HCT116 (cell line): ENCODE measurements at regions not wholly inside any gene's neighbourhood (a gene's known extent, or its start where the extent isn't known, plus 50 kb on each side); places are given as distances from the start of the nearest gene placed in this dataset.

Experiments
- ATAC-seq: fragments of 200-7000 bp; cut with Tn5 transposase; 2 replicates; pipeline ENCODE4 v1.9.1; 2020; ENCODE audit warnings: mild to moderate bottlenecking, moderate library complexity
- BruUV-seq: library from RNA; stranded (reverse); fragments of 400-500 nt; replicated peaks from 2 replicates; lab custom pipeline; 2021; lab: Mats Ljungman, UMichigan
- CTCF ChIA-PET: fragments of 300-600 bp; sonication (Branson Sonifier 250); formaldehyde crosslinking; loops from one replicate; lab custom pipeline; 2021; ENCODE audit warnings: antibody characterized with exemption; lab: Charles Lee
- POLR2A ChIA-PET: fragments of 300-600, 350-600 bp; sonication (Branson Sonifier 250); formaldehyde crosslinking; loops from one replicate; lab custom pipeline; 2021; ENCODE audit warnings: antibody characterized with exemption; lab: Charles Lee
- RAD21 ChIA-PET, 2 experiments: fragments of 300-600 bp; sonication (Branson Sonifier 250); formaldehyde crosslinking; loops; one replicate each; lab custom pipeline; 2023; ENCODE audit warnings: low total read pairs in 2 of 2; ENCODE audit not compliant: uncharacterized antibody in 2 of 2, unreplicated experiment in 2 of 2, low non-redundant PET in 1 of 2; lab: Charles Lee
- DNase-seq: peaks from one replicate; pipeline ENCODE4 v3.0.0-alpha.2; 2010; ENCODE audit warnings: low read depth, low spot score
- H2AFZ ChIP-seq: fragments of 200-600 bp; shearing (Covaris generic), sonication (generic); 2 replicates; pipeline ENCODE4 v1.6.1; 2017; ENCODE audit warnings: low read depth, mixed run types, mixed read lengths, antibody characterized with exemption, low read length; ENCODE audit not compliant: poor library complexity, severe bottlenecking
- H3K27ac ChIP-seq: 2 replicates; pipeline ENCODE4 v1.5.1; 2012; ENCODE audit warnings: low read depth, low read length
- H3K27me3 ChIP-seq: fragments of 200-600 bp; sonication (generic); 2 replicates; pipeline ENCODE4 v1.6.1; 2016; ENCODE audit warnings: mixed run types, low read length, mixed read lengths; ENCODE audit not compliant: insufficient read depth
- H3K36me3 ChIP-seq, 2 experiments: fragments of 200-500 bp in 1 of 2; fragments of 200-600 bp in 1 of 2; sonication (Bioruptor generic) in 1 of 2; sonication (generic) in 1 of 2; 2 replicates each; pipeline versions ENCODE4 v1.5.1 to v1.6.1; 2014 to 2016; ENCODE audit warnings: low read length in 2 of 2, inconsistent platforms in 1 of 2, mixed read lengths in 1 of 2, mixed run types in 1 of 2; ENCODE audit not compliant: insufficient read depth in 2 of 2, control insufficient read depth in 1 of 2
- H3K4me1 ChIP-seq, 2 experiments: fragments of 200-600 bp in 1 of 2; sonication (generic) in 1 of 2; 2 replicates each; pipeline versions ENCODE4 v1.5.1 to v1.6.1; 2012 to 2017; ENCODE audit warnings: low read length in 2 of 2, inconsistent platforms in 1 of 2, mild to moderate bottlenecking in 1 of 2, mixed read lengths in 1 of 2, mixed run types in 1 of 2, moderate library complexity in 1 of 2; ENCODE audit not compliant: insufficient read depth in 2 of 2, control insufficient read depth in 1 of 2
- H3K4me2 ChIP-seq: fragments of 200-600 bp; sonication (generic); 2 replicates; pipeline ENCODE4 v1.6.1; 2017; ENCODE audit warnings: mixed run types, low read length, mixed read lengths
- H3K4me3 ChIP-seq, 2 experiments: fragments of 200-600 bp in 1 of 2; sonication (generic) in 1 of 2; replicated peaks in 1 of 2; 2 replicates each; pipeline ENCODE4 v1.5.1; 2011 to 2016; ENCODE audit warnings: low read length in 2 of 2, control low read depth in 1 of 2, low read depth in 1 of 2, mild to moderate bottlenecking in 1 of 2, mixed read lengths in 1 of 2, mixed run types in 1 of 2
- H3K79me2 ChIP-seq: fragments of 200-600 bp; sonication (generic); 2 replicates; pipeline ENCODE4 v1.6.1; 2017; ENCODE audit warnings: mild to moderate bottlenecking, mixed run types, low read length, moderate library complexity, mixed read lengths; ENCODE audit not compliant: insufficient read depth
- H3K9ac ChIP-seq: fragments of 200-600 bp; sonication (generic); 2 replicates; pipeline ENCODE4 v1.6.1; 2016; ENCODE audit warnings: low read length, mixed read lengths
- H3K9me2 ChIP-seq: fragments of 200-600 bp; sonication (generic), shearing (Covaris generic); 2 replicates; pipeline ENCODE4 v1.6.1; 2017; ENCODE audit warnings: mixed run types, mild to moderate bottlenecking, moderate library complexity; ENCODE audit not compliant: insufficient read depth
- H3K9me3 ChIP-seq, 2 experiments: fragments of 200-500 bp in 1 of 2; fragments of 200-600 bp in 1 of 2; sonication (Bioruptor generic) in 1 of 2; sonication (generic) in 1 of 2; 2 replicates each; pipeline ENCODE4 v1.6.1; 2014 to 2017; ENCODE audit warnings: low read length in 2 of 2, mixed read lengths in 2 of 2, inconsistent platforms in 1 of 2, low read depth in 1 of 2, mild to moderate bottlenecking in 1 of 2, mixed run types in 1 of 2, moderate library complexity in 1 of 2; ENCODE audit not compliant: control insufficient read depth in 1 of 2, insufficient read depth in 1 of 2
- H4K20me1 ChIP-seq: fragments of 200-600 bp; sonication (generic), shearing (Covaris generic); 2 replicates; pipeline ENCODE4 v1.6.1; 2017; ENCODE audit warnings: mixed run types, mild to moderate bottlenecking, moderate library complexity; ENCODE audit not compliant: insufficient read depth
- FOSL1 ChIP-seq: IDR thresholded peaks from 2 replicates; pipeline ENCODE4 v1.6.1; 2012; ENCODE audit warnings: low read depth
- JUND ChIP-seq: IDR thresholded peaks from 2 replicates; pipeline ENCODE4 v1.6.1; 2012
- POLR2AphosphoS5 ChIP-seq: IDR thresholded peaks from 2 replicates; pipeline ENCODE4 v1.6.1; 2011; ENCODE audit warnings: mild to moderate bottlenecking, low read depth, low read length, moderate library complexity
- RAD21 ChIP-seq: IDR thresholded peaks from 2 replicates; pipeline ENCODE4 v1.6.1; 2012; ENCODE audit warnings: low read depth, mild to moderate bottlenecking
- SIN3A ChIP-seq: IDR thresholded peaks from 2 replicates; pipeline ENCODE4 v1.6.1; 2012; ENCODE audit warnings: low read depth
- TCF7L2 ChIP-seq: IDR thresholded peaks from 2 replicates; pipeline ENCODE4 v1.7.0; 2011; ENCODE audit warnings: borderline replicate concordance, inconsistent platforms; ENCODE audit not compliant: insufficient read depth, insufficient read length; ENCODE audit errors: extremely low read depth
- ZFX ChIP-seq: fragments of 450-650 bp; IDR thresholded peaks from 2 replicates; pipeline ENCODE4 v1.6.1; 2017
- intact Hi-C: fragments of 100-400 bp; cut with micrococcal nuclease; formaldehyde crosslinking; loops from 2 replicates; pipeline ENCODE4 v1.10.0; 2022
- TF ChIP-seq, protein P1 (sequence below), 3 experiments: fragments of 200-600 bp in 1 of 3; sonication (generic) in 1 of 3; IDR thresholded peaks in 2 of 3; conservative IDR thresholded peaks in 1 of 3; 2 replicates each; pipeline ENCODE4 v1.5.1; 2012 to 2017; ENCODE audit warnings: low read depth in 2 of 3, low read length in 2 of 3, antibody characterized with exemption in 1 of 3, borderline replicate concordance in 1 of 3, control low read depth in 1 of 3, mild to moderate bottlenecking in 1 of 3, mixed read lengths in 1 of 3, mixed run types in 1 of 3, moderate library complexity in 1 of 3; ENCODE audit not compliant: insufficient read depth in 1 of 3

DNA sequence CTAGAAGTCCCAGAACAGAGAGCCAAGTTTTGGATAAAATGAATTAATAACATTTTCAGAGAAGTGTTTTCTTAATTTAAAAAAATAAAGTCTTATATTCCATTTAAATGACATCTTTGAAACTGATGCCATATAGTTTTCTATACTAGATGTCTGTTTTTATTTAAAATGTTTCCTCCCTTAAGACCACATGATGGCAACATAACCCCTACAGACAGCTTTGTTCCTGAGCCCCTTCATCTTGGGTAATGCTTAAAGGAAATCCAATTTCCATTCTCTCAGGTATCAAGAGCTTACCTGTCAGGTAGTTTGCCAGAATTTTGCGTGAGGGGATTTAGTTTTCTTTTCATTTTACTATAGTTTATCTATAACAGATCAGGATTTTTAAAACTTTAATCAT, 181.4 kb upstream of the UGT8 start:
- no peaks in the 10 kb centered on the region for H3K79me2 ChIP-seq
- H2AFZ ChIP-seq = no peak overlapping the region
- no peak overlapping the region for H3K27ac ChIP-seq
- H3K4me3 ChIP-seq = no peak overlapping the region
- H3K36me3 ChIP-seq = no peaks in the 10 kb centered on the region
- H3K9me2 ChIP-seq = no peaks in the 10 kb centered on the region
- TF ChIP-seq RAD21 (peak; percentile 63), POLR2AphosphoS5 (no peak)
- TF ChIP-seq, protein P1, sequence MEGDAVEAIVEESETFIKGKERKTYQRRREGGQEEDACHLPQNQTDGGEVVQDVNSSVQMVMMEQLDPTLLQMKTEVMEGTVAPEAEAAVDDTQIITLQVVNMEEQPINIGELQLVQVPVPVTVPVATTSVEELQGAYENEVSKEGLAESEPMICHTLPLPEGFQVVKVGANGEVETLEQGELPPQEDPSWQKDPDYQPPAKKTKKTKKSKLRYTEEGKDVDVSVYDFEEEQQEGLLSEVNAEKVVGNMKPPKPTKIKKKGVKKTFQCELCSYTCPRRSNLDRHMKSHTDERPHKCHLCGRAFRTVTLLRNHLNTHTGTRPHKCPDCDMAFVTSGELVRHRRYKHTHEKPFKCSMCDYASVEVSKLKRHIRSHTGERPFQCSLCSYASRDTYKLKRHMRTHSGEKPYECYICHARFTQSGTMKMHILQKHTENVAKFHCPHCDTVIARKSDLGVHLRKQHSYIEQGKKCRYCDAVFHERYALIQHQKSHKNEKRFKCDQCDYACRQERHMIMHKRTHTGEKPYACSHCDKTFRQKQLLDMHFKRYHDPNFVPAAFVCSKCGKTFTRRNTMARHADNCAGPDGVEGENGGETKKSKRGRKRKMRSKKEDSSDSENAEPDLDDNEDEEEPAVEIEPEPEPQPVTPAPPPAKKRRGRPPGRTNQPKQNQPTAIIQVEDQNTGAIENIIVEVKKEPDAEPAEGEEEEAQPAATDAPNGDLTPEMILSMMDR (IDR thresholded peaks at IDR 0.05 in 2 of 3, conservative IDR thresholded peaks at IDR 0.05 in 1 of 3; ENCODE audit: borderline replicate concordance in 1 of 3, insufficient read depth in 1 of 3, low read depth in 2 of 3, low read length in 2 of 3) = peak in 2 of 3 experiments; percentile 23 to 41; a peak in 2 of 6 replicates
- TF ChIP-seq, all 23 proteins: peak for 2
- POLR2A ChIA-PET = no interaction called here
- Histone ChIP-seq H3K4me2 (no peak overlapping the region), H3K27me3 (no peaks in the 10 kb centered on the region), H3K4me1 (no peaks in the 10 kb centered on the region), H4K20me1 (no peaks in the 10 kb centered on the region), H3K9me3 (no peaks in the 10 kb centered on the region), H3K9ac (no peak overlapping the region)
- intact Hi-C loops = loop anchor here (1.0 kb wide), 1 partner anchor 242 kb away; no protein-coding TSS in a partner anchor
- RAD21 ChIA-PET = no interaction called here
- ATAC-seq (no peak; the same call in 1 of the 2 replicates), DNase-seq (peak; percentile 10)
- BruUV-seq = no TSS peak
- CTCF ChIA-PET = interaction anchor here (1.1 to 2.3 kb wide), 4 partner anchors 10 to 277 kb away, joined by 3 to 10 read pairs (median 8); no protein-coding TSS in a partner anchor

DNA sequence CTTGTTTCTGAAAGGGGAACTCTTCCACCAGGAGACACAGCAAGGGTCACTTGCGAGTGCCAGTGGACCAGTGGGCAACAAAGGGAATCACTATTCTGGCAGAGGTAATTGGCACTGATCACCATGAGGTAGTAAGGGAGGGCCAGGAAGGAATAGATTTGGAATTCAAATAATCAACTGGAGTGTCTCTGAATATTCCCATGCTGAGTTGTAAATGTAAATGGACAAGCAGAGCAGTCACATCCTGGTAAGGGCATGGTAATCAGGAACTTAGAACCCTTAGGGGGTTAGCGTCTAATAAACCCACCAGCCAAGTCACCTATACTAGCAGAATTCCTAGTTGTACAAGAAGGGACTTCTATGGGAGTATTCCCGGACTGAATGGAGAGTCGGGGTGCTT, 178.5 kb upstream of the UGT8 start:
- H3K4me1 ChIP-seq = no peaks in the 10 kb centered on the region
- CTCF ChIA-PET = no interaction called here
- no peaks in the 10 kb centered on the region for H4K20me1 ChIP-seq
- no peak overlapping the region for H3K4me2 ChIP-seq
- intact Hi-C loops = no loop called here
- POLR2A ChIA-PET = no interaction called here
- no peak overlapping the region for H3K9ac ChIP-seq
- RAD21 ChIA-PET = no interaction called here
- no peak for TF ChIP-seq FOSL1
- no peak for TF ChIP-seq TCF7L2
- no peak for TF ChIP-seq ZFX
- no peak for TF ChIP-seq SIN3A
- TF ChIP-seq JUND = no peak
- TF ChIP-seq, protein P1 (IDR thresholded peaks at IDR 0.05 in 2 of 3, conservative IDR thresholded peaks at IDR 0.05 in 1 of 3; ENCODE audit: borderline replicate concordance in 1 of 3, insufficient read depth in 1 of 3, low read depth in 2 of 3, low read length in 2 of 3) = no peak
- BruUV-seq = no TSS peak
- H3K36me3 ChIP-seq = no peaks in the 10 kb centered on the region
- no peak overlapping the region for H3K27ac ChIP-seq
- H3K9me3 ChIP-seq = no peaks in the 10 kb centered on the region
- no peak for ATAC-seq
- H3K4me3 ChIP-seq = no peak overlapping the region
- H3K27me3 ChIP-seq = no peaks in the 10 kb centered on the region
- no peaks in the 10 kb centered on the region for H3K9me2 ChIP-seq
- no peak for DNase-seq
- H2AFZ ChIP-seq = no peak overlapping the region
- H3K79me2 ChIP-seq = no peaks in the 10 kb centered on the region
